WTC11 (cell line): ENCODE measurements at regions not wholly inside any gene's neighbourhood (a gene's known extent, or its start where the extent isn't known, plus 50 kb on each side); places are given as distances from the start of the nearest gene placed in this dataset.

Experiments
- CREB1 ChIP-seq: sonication (generic); formaldehyde crosslinking; IDR thresholded peaks from 2 replicates; pipeline ENCODE4 v1.8.0; 2023; ENCODE audit warnings: mild to moderate bottlenecking, missing genetic modification reagents
- CREM ChIP-seq: sonication (generic); formaldehyde crosslinking; IDR thresholded peaks from 2 replicates; pipeline ENCODE4 v1.8.1; 2022; ENCODE audit warnings: mild to moderate bottlenecking, missing genetic modification reagents, moderate library complexity
- CTCF ChIP-seq: fragments of 200-600 bp; IDR thresholded peaks from 2 replicates; pipeline ENCODE4 v1.8.0; 2022; ENCODE audit warnings: antibody characterized with exemption
- E2F1 ChIP-seq: sonication (generic); formaldehyde crosslinking; IDR thresholded peaks from 2 replicates; pipeline ENCODE4 v1.8.0; 2022; ENCODE audit warnings: mild to moderate bottlenecking, missing genetic modification reagents
- ELF4 ChIP-seq: sonication (generic); formaldehyde crosslinking; IDR thresholded peaks from 2 replicates; pipeline ENCODE4 v1.8.1; 2022; ENCODE audit warnings: low read depth, mild to moderate bottlenecking, moderate library complexity, missing genetic modification reagents
- FOXP4 ChIP-seq: sonication (generic); formaldehyde crosslinking; IDR thresholded peaks from 2 replicates; pipeline ENCODE4 v1.8.0; 2022; ENCODE audit warnings: mild to moderate bottlenecking, missing genetic modification reagents
- JUN ChIP-seq: sonication (generic); formaldehyde crosslinking; IDR thresholded peaks from 2 replicates; pipeline ENCODE4 v1.8.0; 2023; ENCODE audit warnings: mild to moderate bottlenecking, missing genetic modification reagents
- MYBL2 ChIP-seq: sonication (generic); formaldehyde crosslinking; IDR thresholded peaks from 2 replicates; pipeline ENCODE4 v1.8.1; 2023; ENCODE audit warnings: mild to moderate bottlenecking, moderate library complexity, missing genetic modification reagents
- PRRX2 ChIP-seq: fragments of 250-450 bp; sonication (Bioruptor Pico); IDR thresholded peaks from 2 replicates; pipeline ENCODE4 v1.8.0; 2021; ENCODE audit warnings: mild to moderate bottlenecking
- SP1 ChIP-seq: sonication (generic); formaldehyde crosslinking; conservative IDR thresholded peaks from 2 replicates; pipeline ENCODE4 v1.8.1; 2022; ENCODE audit warnings: missing genetic modification reagents
- TCF7 ChIP-seq: sonication (generic); formaldehyde crosslinking; IDR thresholded peaks from 2 replicates; pipeline ENCODE4 v1.8.0; 2022; ENCODE audit warnings: mild to moderate bottlenecking, low read depth, missing genetic modification reagents, moderate library complexity
- USF2 ChIP-seq: sonication (generic); formaldehyde crosslinking; IDR thresholded peaks from 2 replicates; pipeline ENCODE4 v1.8.1; 2023; ENCODE audit warnings: mild to moderate bottlenecking, missing genetic modification reagents, moderate library complexity
- ZNF416 ChIP-seq: fragments of 250-450 bp; sonication (Bioruptor Pico); IDR thresholded peaks from 2 replicates; pipeline ENCODE4 v1.9.0; 2021; ENCODE audit warnings: mild to moderate bottlenecking, inconsistent platforms
- TF ChIP-seq, protein P1 (sequence below): sonication (generic); formaldehyde crosslinking; IDR thresholded peaks from 2 replicates; pipeline ENCODE4 v1.8.1; 2022; ENCODE audit warnings: low read depth, missing genetic modification reagents, borderline replicate concordance

DNA sequence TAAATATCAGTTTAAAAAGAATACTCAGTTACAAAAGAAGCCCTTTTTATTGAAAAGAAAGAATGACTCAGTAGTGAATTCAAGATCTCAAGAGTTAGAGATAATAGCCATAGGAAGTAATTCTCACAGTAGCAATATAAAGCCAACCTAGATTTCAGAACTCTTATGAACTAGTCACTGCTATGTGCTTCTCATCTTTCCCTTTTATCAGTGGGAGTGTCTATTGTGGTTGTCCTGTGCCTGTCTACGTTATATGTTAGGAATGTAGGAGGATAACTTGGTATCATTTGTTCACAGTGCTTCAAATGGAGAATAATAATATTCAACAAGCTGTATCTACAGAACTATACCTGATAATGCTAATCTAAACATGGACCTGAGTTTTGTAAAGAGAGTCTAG lies 73.1 kb upstream of the RGS21 start:
- no peak for TF ChIP-seq CTCF
- TF ChIP-seq CREB1 = no peak
- TF ChIP-seq MYBL2 = no peak
- no peak for TF ChIP-seq E2F1 (CRISPR knock-in tag)
- TF ChIP-seq FOXP4 (CRISPR knock-in tag) = no peak
- TF ChIP-seq SP1 = no peak
- TF ChIP-seq ELF4 (CRISPR knock-in tag) = no peak
- TF ChIP-seq USF2 = no peak
- no peak for TF ChIP-seq TCF7 (CRISPR knock-in tag)
- TF ChIP-seq ZNF416 (CRISPR knock-in tag) = no peak
- no peak for TF ChIP-seq JUN (CRISPR knock-in tag)
- no peak for TF ChIP-seq CREM (CRISPR knock-in tag)
- TF ChIP-seq, protein P1, sequence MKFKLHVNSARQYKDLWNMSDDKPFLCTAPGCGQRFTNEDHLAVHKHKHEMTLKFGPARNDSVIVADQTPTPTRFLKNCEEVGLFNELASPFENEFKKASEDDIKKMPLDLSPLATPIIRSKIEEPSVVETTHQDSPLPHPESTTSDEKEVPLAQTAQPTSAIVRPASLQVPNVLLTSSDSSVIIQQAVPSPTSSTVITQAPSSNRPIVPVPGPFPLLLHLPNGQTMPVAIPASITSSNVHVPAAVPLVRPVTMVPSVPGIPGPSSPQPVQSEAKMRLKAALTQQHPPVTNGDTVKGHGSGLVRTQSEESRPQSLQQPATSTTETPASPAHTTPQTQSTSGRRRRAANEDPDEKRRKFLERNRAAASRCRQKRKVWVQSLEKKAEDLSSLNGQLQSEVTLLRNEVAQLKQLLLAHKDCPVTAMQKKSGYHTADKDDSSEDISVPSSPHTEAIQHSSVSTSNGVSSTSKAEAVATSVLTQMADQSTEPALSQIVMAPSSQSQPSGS (CRISPR knock-in tag) = no peak
- TF ChIP-seq PRRX2 (CRISPR knock-in tag) = no peak
